ENCODE measurements at regions not wholly inside any gene's neighbourhood (a gene's known extent, or its start where the extent isn't known, plus 50 kb on each side); places are given as distances from the start of the nearest gene placed in this dataset.

DNA sequence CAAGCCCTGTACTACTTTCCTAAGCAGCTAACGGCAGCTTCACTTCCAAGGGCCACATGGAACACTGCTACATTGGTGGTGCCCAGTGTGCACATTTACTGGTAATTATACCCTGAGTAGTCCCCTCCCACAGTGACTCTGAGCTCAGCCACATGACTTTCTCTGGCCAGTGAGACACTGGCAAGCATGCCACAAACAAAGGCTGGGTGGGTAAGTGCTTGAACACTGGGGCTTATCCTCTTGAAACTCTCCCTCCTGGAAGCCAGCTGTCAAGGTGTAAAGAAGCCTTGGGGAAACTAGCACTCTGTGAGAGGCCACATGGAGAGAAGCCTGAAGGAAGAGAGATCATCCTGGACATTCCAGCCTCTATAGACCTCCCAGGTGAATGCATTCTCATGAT lies 54.4 kb upstream of the DRD2 start:
- POLR2A ChIA-PET (ENCODE audit: partially characterized antibody) = no interaction called here
- no peak overlapping the region for H3K4me2 ChIP-seq (ENCODE audit: insufficient read depth in 1 of 2, low read depth in 2 of 2, low read length in 2 of 2)
- TF ChIP-seq BACH1 (IDR thresholded peaks at IDR 0.05; ENCODE audit: low read length) = no peak
- TF ChIP-seq HDAC6 (IDR thresholded peaks at IDR 0.05; ENCODE audit: low read depth, low read length) = no peak
- no peak for TF ChIP-seq CREB1 (IDR thresholded peaks at IDR 0.05)
- TF ChIP-seq SP2 (IDR thresholded peaks at IDR 0.05; ENCODE audit: low read length) = no peak
- TF ChIP-seq CHD1 (IDR thresholded peaks at IDR 0.05; ENCODE audit: low read depth, low read length) = no peak
- TF ChIP-seq RFX5 (IDR thresholded peaks at IDR 0.05; ENCODE audit: borderline replicate concordance, low read depth, low read length) = no peak
- no peak for TF ChIP-seq SRF (IDR thresholded peaks at IDR 0.05; ENCODE audit: low read depth, low read length)
- TF ChIP-seq CBX5 (IDR thresholded peaks at IDR 0.05; ENCODE audit: low read depth, low read length) = no peak
- TF ChIP-seq TEAD4 (IDR thresholded peaks at IDR 0.05; ENCODE audit: low read depth, low read length) = no peak
- H3K79me2 ChIP-seq (ENCODE audit: control insufficient read depth in 1 of 2, insufficient read depth in 2 of 2, low read length in 2 of 2) = no peaks in the 10 kb centered on the region
- H3K23me2 ChIP-seq (ENCODE audit: low read depth, low read length) = no peaks in the 10 kb centered on the region
- WGBS, 2 experiments (ENCODE audit: extremely low coverage in 1 of 2, insufficient coverage in 1 of 2, insufficient read length in 1 of 2, insufficient replicate concordance in 2 of 2, low coverage in 1 of 2, low lambda C conversion rate in 2 of 2, missing lambda C conversion rate in 1 of 2) = 93% methylated on average over 1 of the region's 1 CpG; no CpG with 5 or more reads in 1 of the 2 experiments
- no peak overlapping the region for H2BK12ac ChIP-seq (ENCODE audit: low read depth, low read length)
- H2BK15ac ChIP-seq (ENCODE audit: low read length) = no peak overlapping the region
- no peaks in the 10 kb centered on the region; a peak in 1 of 7 replicates for H3K4me1 ChIP-seq (replicated peaks in 1 of 4; ENCODE audit: control insufficient read depth in 3 of 4, insufficient read depth in 4 of 4, low read length in 3 of 4)
- no peak overlapping the region for H2BK5ac ChIP-seq (ENCODE audit: low read depth, low read length)
- H3K18ac ChIP-seq (ENCODE audit: extremely low read depth, low read length) = no peak overlapping the region
- FAIRE-seq (no peak), DNase-seq (ENCODE audit: low read depth in 1 of 2, low spot score in 2 of 2) (no peak)
- H2AK5ac ChIP-seq (ENCODE audit: low read depth, low read length) = no peak overlapping the region
- H3K4ac ChIP-seq (replicated peaks; ENCODE audit: insufficient read length, low read depth, low read length) = no peak overlapping the region
- no peaks in the 10 kb centered on the region for H4K20me1 ChIP-seq (replicated peaks in 1 of 2; ENCODE audit: control insufficient read depth in 1 of 2, insufficient read depth in 2 of 2, low read length in 2 of 2)
- H3K23ac ChIP-seq (ENCODE audit: insufficient read length) = no peak overlapping the region
- no peak overlapping the region for H3K14ac ChIP-seq (ENCODE audit: insufficient read length)
- H4K5ac ChIP-seq (ENCODE audit: insufficient read length, low read depth, low read length) = no peak overlapping the region
- H2AFZ ChIP-seq (ENCODE audit: low read length) = no peak overlapping the region
- H3K9ac ChIP-seq (replicated peaks in 1 of 4; ENCODE audit: extremely low read depth in 1 of 4, low read depth in 3 of 4, low read length in 3 of 4) = no peak overlapping the region
- H2BK20ac ChIP-seq (ENCODE audit: low read length) = no peak overlapping the region
- no peak overlapping the region for H3K4me3 ChIP-seq (ENCODE audit: extremely low read depth in 1 of 4, insufficient read depth in 2 of 4, low read depth in 3 of 4, low read length in 4 of 4)
- no peak overlapping the region for H4K8ac ChIP-seq (ENCODE audit: extremely low read depth, insufficient read depth, low read length)
- no peaks in the 10 kb centered on the region for H3K79me1 ChIP-seq (ENCODE audit: low read depth, low read length)
- H4K91ac ChIP-seq (replicated peaks; ENCODE audit: insufficient read length, low read length) = no peak overlapping the region
- H3K9me3 ChIP-seq (ENCODE audit: insufficient read depth in 2 of 2, low read depth in 1 of 2, low read length in 1 of 2) = no peaks in the 10 kb centered on the region
- CTCF ChIA-PET (ENCODE audit: partially characterized antibody) = interaction anchor here (0.6 to 4.6 kb wide), 10 partner anchors 9 to 811 kb away, joined by 3 to 34 read pairs (median 5); no protein-coding TSS in a partner anchor
- H3K56ac ChIP-seq (replicated peaks; ENCODE audit: insufficient read length, low read depth, low read length) = no peak overlapping the region
- no peaks in the 10 kb centered on the region; a peak in 1 of 7 replicates for H3K27me3 ChIP-seq (replicated peaks in 1 of 4; ENCODE audit: control insufficient read depth in 3 of 4, extremely low read depth in 1 of 4, insufficient read depth in 3 of 4, low read length in 3 of 4)
- H2BK120ac ChIP-seq (replicated peaks; ENCODE audit: low read depth, low read length) = no peak overlapping the region
- no peaks in the 10 kb centered on the region for H3K36me3 ChIP-seq (ENCODE audit: control insufficient read depth in 2 of 4, insufficient read depth in 4 of 4, low read length in 3 of 4)
- H3K27ac ChIP-seq (ENCODE audit: low read depth, low read length) = no peak overlapping the region

Measured in H1 (cell line).